Glomerular visceral epithelial cell (primary cell): ENCODE measurements at regions not wholly inside any gene's neighbourhood (a gene's known extent, or its start where the extent isn't known, plus 50 kb on each side); places are given as distances from the start of the nearest gene placed in this dataset.
"Not testable (repeated sequence)": the region's sequence is repeated elsewhere in the genome, so short reads cannot be mapped to it uniquely, and the experiment has no call there.

Experiments
- DNase-seq: peaks from one replicate; pipeline ENCODE4 v3.0.0-alpha.2; 2016; ENCODE audit errors: extremely low spot score

DNA sequence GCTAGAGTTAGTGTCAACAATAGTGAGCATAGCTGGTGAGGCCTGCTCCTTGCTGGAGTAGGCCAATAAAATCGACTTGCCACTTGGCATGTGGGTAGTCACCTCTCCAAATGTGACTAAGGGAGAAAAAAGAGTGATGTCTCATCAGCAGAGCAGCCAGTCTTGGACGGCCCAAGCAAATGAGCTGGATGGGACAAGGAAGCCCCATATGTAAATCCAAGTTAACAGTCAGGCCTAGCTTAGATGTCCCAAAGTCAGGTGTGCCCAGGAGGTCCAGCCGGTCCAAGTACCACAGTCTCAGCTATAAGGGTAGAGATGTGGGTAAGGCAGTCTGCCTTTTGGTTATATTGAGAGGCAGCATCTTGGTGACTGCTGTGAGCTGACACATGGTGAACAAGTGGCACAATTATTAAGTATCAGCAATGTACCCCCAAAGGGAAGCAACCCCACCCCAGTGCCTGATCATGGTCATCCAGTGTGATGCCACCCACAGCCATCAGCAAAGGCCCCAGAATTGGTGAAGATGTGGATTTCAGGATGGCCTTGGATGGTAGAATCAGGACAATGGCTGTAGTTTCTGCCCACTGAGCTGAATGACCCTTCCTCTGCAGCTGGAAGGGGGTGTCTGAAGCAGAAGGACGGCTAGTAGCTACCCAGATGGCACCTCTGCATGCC is 83.4 kb downstream of the TNFRSF13B start:
- DNase-seq = no peak

DNA sequence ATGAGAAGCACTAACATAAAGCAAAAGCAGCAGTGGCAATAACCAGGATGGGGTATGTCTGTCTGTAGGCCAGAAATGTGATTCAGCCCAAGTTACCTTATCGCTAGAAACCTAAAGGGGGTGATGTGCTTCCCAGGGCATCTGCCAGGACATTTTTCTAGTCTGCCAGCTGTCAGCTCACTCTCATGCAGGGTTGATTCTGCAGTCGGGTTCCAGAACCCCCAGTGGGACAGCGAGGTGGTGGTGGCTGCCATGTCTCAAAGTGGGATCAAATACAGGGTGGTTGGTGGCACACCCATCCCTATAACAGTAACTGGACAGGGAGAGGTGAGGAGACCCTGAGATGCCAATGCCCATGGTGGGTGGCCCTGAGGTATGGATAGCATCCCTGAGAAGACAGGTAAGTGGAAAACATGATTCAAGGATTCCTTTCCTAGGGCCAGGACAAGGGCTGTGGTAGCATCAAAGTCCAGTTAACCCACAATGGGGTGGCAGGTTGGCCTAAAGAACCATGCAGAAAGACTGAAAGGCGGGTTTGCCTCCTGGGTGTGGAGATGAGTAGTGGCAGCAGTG is 84.3 kb downstream of the TNFRSF13B start:
- DNase-seq = no peak

DNA sequence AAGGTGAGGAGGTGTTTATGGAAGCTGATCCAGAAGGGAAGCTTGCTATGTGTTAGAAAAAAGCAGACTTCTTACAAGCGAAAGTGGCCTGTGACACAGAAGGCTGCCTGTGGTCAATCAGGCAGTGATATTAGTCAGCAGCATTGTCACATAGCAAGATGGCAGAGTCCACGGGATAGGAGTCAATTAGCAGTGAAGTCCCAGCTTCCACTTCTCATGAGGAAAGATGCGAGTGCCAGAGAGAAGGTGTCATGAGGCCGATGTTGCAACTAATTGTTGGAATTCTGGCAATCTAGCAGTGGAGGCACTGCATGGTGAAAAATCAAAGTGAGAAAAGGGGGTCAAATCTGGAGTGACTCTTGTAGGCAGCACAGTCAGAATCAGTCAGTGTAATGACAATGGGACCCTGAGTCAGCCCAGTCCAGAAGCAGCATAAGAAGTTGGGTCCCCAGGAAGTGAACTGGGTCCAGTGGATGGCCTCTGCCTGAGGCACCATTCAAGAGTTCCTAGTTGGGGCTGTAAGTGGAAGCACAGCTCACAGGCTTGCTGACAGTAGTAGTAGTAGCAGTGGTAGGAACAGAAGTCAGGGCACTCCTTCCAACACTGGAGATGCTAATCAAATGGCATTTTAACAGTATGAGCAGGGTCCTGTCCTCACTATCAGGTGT is 85.1 kb downstream of the TNFRSF13B start:
- no peak for DNase-seq

- not testable (repeated sequence) for DNase-seq
These were observed 86.7 kb downstream of the TNFRSF13B start for GRCh38 chr17:16885204-16885603.

DNA sequence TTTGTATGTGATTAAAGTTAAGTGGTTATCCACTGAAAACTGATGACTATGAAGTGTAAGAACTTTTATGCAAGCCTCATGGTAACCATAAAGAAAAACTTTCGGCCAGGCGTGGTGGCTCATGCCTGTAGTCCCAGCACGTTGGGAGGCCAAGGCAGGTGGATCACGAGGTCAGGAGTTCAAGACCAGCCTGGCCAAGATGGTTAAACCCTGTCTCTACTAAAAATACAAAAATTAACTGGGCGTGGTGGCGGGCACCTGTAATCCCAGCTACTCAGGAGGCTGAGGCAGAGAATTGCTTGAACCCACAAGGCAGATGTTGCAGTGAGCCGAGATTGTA is 89.0 kb downstream of the TNFRSF13B start:
- DNase-seq = not testable (repeated sequence)

DNA sequence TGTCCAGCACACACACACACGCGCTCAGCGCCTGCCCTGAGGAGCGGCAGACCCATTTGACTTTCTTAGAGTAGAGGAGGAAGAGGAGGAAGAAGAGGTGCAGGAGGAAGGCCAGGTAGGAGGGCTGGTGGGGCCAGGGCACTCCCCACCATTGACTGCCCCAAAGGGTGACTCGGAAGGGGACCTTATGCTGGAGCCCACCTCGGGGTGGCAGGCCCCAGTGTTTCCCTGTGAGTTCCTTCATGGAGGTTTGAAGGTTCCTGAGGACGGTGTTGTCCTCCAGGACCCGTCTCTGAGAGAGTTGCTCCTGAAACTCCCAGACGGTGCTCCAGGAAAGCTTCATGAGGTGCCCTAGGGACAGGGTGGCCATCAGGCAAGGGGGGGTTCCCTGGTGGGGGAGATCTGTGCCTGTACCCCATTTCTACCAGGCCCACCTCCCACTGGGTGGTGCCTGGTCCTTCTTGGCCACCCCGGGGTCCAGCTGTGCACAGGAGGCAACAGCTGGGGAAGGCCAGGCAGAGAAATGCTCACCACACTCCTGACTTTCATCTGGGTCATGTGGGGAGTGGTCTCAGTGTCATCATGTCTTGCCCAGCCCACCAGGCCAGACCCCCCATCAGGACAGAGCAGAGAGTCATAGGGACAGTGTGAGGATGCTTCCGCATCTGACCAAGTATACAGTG is 89.5 kb downstream of the TNFRSF13B start:
- DNase-seq = no peak

DNA sequence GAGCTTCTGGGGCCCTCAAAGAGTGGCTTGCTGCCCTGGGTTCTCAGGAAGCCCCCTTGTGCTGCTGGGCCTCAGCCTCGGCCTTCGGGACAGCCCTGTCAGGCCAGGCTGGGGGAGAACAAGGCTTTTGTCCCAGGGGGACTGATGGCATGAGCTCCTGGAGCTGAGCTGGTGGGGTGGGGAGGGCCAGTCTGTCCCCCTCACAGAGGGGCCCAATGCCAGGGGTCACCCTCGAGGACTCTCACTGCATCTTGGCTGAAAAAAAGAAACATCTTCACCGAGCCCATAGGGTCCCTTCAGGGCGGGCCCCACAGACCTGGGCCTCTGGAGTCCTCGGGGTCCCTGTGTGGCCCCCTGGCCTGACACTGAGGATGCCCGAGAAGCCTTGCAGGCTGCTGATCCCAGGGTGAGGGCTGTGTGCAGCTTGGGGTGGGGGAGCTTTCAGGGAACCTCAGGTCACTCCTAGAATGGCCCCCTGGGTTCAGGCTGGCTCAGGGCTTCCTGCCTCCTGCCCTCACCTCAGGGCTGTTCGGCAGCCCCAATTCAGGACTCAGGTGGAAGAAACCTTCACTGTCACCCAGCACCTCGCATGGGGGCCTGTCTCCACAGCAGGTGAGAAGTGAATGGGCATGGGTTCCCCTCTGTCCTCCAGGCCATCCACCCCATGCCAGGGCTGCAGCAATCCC is 90.5 kb downstream of the TNFRSF13B start:
- DNase-seq = no peak

DNA sequence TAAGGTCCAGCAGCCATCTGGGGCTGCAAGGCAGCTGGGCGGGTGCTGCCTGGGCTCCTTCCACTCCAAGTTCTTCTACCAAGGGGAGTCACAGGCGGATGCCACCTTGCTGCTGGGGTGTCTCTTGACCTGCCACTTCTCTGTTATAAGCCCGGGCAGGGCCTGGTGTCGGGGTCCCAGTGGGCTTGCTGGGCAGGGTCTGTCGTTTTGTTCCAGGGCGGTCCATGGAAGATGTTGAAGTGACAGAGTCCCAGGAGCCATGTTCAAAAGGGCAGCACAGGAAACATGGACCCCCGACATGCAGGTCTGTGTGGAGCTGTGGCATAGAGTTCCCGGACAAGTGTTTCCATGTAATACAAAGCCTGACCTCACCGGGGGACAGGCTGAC is 91.1 kb downstream of the TNFRSF13B start:
- DNase-seq = no peak

DNA sequence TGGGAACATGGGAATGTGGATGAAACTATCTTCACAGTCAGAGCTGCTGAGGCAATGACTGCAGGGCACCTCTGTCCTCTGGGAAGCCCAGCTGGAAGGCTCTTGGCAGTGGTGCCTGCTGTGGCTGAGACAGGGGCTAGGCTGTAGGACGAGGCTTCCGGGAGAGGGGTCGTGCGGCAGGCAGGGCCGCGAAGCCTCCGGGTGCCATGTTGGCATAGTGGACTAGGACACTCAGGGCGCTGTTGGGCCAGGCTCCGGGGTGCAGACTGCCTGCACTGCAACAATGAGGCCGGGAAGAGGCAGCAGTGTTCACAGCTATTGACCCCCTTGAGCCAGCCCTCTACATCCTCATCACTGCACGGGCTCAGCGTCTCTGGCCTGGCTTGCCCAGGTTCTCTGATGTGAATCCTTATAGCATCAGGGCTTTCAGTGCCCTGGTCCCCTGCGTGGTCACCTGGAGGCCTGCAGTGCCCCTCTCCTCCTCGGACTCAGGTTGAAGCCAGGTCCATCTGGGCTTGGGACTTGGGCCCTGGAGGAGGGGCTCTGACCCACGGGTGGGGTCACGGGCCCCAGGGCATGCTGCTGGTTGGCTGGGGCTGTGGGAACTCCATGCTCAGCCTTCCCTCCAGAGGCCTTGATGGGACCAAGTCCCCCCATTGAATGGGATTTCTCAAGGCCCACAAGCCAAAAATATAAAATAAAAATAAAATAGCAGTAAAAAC is 91.6 kb downstream of the TNFRSF13B start:
- no peak for DNase-seq

DNA sequence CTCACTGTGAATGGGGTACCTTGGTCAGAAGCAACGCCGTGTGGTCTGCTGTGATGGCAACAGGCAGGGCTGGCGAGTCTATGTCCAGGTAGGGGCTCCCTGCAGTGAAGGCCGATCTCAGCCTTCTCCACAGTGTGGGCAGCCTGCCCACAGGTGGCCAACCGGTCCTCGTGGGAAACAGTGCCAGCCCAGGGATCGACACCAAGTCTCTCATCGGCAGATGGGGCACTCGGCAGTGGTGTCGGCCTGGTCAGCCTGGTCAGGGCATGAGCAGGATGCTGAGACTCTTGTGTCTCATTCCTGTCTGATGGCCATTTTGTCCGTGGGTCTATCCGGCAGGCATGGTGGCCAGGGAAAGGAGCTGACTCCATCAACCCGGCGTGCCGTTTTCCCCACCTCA is 92.2 kb downstream of the TNFRSF13B start:
- no peak for DNase-seq

GRCh38 chr17:16878606-16879005 is 93.3 kb downstream of the TNFRSF13B start:
- no peak for DNase-seq

DNA sequence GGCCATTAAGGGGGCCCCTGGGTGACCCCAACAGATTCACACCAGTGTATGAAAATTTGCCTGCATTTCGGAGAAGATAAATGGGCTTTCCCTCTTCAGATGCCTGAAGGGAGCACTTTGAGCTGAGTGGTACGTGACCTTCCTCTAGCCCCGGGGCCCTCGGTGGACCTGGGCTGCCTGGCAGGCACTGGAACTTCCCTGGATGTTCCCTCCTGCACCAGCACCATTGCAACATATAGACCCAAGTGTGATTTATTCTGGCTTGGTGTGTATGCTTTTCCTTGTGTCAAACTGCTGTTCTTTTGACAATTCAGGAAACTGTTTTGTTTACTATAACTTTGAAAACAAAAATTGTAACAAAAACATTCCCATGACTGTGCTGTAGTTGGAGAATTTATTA is 93.8 kb downstream of the TNFRSF13B start:
- no peak for DNase-seq

DNA sequence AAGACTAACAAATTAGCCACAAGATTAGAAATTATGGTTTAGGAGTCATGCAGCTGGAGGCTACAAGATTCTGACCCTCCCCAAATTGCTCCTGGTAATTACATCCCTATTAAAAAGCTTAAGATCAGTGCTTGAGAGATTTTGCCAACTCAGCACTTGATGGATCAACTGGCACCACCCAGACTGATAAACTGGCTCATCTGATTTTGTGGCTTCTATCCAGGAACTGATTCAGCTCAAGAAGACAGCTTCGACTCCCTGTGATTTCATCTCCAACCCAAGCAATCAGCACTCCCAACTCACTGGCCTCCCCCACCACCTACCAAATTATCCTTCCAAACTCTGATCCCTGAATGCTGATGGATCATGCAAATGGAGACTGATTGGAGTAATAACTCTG is 94.8 kb downstream of the TNFRSF13B start:
- DNase-seq = no peak

DNA sequence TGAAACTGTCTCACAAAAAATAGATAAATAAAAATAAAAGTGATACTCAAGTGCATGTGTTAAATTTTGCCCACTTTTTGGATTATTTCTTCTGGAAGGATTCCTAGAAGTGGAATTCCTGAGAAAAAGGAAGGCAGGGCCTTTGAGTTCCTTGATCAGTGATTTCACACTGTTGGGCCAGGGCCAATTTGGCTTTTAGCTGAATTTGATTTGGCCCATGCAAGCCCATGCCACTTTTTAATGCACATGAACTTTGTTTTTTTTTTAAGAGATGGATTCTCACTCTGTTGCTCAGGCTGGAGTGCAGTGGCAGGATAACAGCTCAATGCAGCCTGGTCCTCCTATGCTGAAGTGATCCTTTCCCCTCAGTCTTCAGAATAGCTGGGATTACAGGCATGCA is 96.3 kb downstream of the TNFRSF13B start:
- DNase-seq = no peak

DNA sequence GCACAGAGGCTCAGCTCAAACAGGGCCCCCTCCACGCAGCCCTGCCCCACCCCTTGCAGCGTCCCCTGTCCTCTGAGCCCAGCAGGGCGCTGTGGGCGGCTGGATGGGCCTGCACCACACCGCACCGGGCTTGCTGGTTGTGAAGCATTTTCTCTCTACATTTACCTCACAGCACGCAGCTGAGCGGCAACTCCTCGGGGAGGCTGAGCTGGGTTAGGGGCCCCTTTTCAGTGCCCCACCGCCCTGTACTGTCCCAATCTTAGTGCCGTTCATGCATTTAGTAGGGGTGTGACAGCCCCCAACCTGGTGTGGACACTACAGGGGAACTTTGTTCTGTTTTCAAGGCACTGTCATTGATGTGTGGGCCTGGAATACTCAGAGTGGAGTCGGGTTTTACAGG is 97.7 kb downstream of the TNFRSF13B start:
- not testable (repeated sequence) for DNase-seq

GRCh38 chr17:16873174-16874035 is 98.5 kb downstream of the TNFRSF13B start:
- DNase-seq = peak; percentile 25

- DNase-seq = no peak
These were observed 99.4 kb downstream of the TNFRSF13B start for GRCh38 chr17:16872351-16873173.

DNA sequence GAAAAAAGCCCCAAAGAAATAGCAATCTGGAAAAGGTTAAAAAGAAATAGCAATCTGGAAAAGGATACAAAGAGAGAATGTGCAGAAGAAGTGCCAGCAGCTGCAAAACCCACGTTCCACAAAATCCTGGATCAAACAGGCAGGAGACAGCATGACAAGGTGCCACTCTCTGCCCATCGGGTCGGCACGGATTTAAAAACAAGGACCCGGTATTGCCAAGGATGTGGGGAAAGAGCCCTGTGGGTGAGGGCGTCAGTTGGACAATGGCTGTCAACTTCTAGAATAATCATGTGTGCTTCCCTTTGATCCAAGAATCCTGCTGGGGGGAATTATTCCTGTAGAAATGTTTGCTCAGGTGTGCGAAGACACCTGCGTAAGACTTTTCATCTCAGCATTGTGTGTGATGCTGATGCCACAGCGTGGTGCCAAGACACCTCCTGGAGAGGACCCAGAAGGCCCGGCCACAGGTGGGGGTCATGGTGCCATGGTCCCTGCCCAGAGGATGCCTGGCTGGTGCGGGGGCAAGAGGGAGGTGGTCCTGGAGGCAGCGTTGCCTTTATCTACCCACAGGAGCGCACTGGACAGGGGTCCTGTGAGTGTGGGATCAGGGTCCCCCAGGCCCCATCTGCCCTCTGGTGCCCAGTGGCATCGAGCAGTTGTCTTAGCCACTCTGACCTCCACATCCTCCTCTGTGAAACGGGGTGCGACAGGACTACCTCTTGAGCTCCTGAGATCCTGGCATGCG is 100.3 kb downstream of the TNFRSF13B start:
- not testable (repeated sequence) for DNase-seq
